Activated CD8-positive, alpha-beta T cell treated with anti-CD3 and anti-CD28 coated beads for 36 hours (primary cell): ENCODE measurements at regions not wholly inside any gene's neighbourhood (a gene's known extent, or its start where the extent isn't known, plus 50 kb on each side); places are given as distances from the start of the nearest gene placed in this dataset.

Experiments used
- ATAC-seq: fragments of 200-7000 bp; cut with Tn5 transposase; one replicate; pipeline ENCODE4 v1.10.0; 2021; ENCODE audit warnings: mild to moderate bottlenecking, moderate library complexity
- CTCF ChIA-PET: fragments of 350-600 bp; sonication (Branson Sonifier 250); formaldehyde crosslinking; loops from one replicate; lab custom pipeline; 2021; ENCODE audit warnings: antibody characterized with exemption; lab: Charles Lee
- POLR2A ChIA-PET: fragments of 350-600 bp; sonication (Branson Sonifier 250); formaldehyde crosslinking; loops from one replicate; lab custom pipeline; 2021; ENCODE audit warnings: antibody characterized with exemption; lab: Charles Lee
- DNase-seq: peaks from one replicate; pipeline ENCODE4 v3.0.0-alpha.2; 2020
- H3K27ac Mint-ChIP-seq: one replicate; pipeline ENCODE4 v1.8.0; 2021; ENCODE audit warnings: mild to moderate bottlenecking, mixed read lengths
- H3K27me3 Mint-ChIP-seq: one replicate; pipeline ENCODE4 v1.8.0; 2021; ENCODE audit warnings: mixed read lengths
- H3K36me3 Mint-ChIP-seq: one replicate; pipeline ENCODE4 v1.8.0; 2021; ENCODE audit warnings: low read depth, mixed read lengths
- H3K4me1 Mint-ChIP-seq: one replicate; pipeline ENCODE4 v1.8.0; 2021; ENCODE audit warnings: low read depth, mixed read lengths
- H3K4me3 Mint-ChIP-seq: one replicate; pipeline ENCODE4 v1.8.0; 2021; ENCODE audit warnings: mild to moderate bottlenecking, moderate library complexity, mixed read lengths
- H3K9me3 Mint-ChIP-seq: one replicate; pipeline ENCODE4 v1.8.0; 2021; ENCODE audit warnings: mixed read lengths
- intact Hi-C: fragments of 100-400 bp; cut with micrococcal nuclease; formaldehyde crosslinking; loops from one replicate; pipeline ENCODE4 v1.10.0; 2022
- TF ChIP-seq, protein P1 (sequence below): fragments of 200-600 bp; IDR thresholded peaks from one replicate; pipeline ENCODE4 v1.8.0; 2022; ENCODE audit warnings: antibody characterized with exemption, mild to moderate bottlenecking

DNA sequence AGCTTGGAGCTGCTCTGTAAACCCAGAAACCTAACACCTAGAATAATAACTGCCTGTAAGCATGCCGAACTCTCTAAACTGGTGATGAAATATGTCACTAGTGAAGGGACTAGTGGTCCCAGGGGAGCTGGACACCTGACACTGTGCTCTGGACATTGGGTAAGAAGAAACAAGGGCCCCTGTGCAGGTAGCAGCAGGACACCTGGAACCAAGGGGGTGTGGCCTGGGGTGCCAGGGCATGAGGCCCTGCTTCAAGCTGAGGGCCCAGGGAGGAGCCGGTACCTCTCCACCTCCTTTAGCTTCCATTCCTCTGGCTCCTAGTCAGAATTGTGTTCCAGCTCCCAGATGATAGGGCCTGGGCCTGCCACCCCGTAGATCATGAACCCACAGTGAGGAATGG lies 263.2 kb downstream of the OGFRL1 start:
- Mint-ChIP-seq H3K27me3 (no peaks in the 10 kb centered on the region), H3K4me1 (no peaks in the 10 kb centered on the region), H3K4me3 (no peak overlapping the region), H3K9me3 (peaks cover 10% of the 10 kb centered on the region), H3K36me3 (peaks cover 2% of the 10 kb centered on the region), H3K27ac (no peak overlapping the region)
- TF ChIP-seq, protein P1, sequence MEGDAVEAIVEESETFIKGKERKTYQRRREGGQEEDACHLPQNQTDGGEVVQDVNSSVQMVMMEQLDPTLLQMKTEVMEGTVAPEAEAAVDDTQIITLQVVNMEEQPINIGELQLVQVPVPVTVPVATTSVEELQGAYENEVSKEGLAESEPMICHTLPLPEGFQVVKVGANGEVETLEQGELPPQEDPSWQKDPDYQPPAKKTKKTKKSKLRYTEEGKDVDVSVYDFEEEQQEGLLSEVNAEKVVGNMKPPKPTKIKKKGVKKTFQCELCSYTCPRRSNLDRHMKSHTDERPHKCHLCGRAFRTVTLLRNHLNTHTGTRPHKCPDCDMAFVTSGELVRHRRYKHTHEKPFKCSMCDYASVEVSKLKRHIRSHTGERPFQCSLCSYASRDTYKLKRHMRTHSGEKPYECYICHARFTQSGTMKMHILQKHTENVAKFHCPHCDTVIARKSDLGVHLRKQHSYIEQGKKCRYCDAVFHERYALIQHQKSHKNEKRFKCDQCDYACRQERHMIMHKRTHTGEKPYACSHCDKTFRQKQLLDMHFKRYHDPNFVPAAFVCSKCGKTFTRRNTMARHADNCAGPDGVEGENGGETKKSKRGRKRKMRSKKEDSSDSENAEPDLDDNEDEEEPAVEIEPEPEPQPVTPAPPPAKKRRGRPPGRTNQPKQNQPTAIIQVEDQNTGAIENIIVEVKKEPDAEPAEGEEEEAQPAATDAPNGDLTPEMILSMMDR, result no peak
- ATAC-seq (no peak), DNase-seq (no peak)
- ChIA-PET CTCF (no interaction called here), POLR2A (no interaction called here)
- intact Hi-C loops, result no loop called here

DNA sequence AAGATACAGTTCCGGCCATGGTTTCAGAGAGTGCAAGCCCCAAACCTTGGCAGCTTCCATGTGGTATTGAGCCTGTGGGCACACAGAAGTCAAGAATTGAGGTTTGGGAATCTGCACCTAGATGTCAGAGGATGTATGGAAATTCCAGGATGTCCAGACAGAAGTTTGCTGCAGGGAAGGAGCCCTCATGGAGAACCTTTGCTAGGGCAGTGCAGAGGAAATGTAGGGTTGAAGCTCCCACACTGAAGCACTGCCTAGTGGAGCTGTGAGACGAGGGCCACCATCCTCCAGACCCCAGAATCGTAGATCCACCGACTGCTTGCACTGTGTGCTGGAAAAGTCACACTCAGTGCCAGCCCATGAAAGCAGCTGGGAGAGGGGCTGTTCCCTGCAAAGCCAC lies 267.5 kb downstream of the OGFRL1 start:
- TF ChIP-seq, protein P1, result no peak
- no peak overlapping the region for H3K27ac Mint-ChIP-seq
- H3K9me3 Mint-ChIP-seq, result peaks cover 29% of the 10 kb centered on the region
- DNase-seq (no peak), ATAC-seq (no peak)
- H3K4me3 Mint-ChIP-seq, result no peak overlapping the region
- peaks cover 2% of the 10 kb centered on the region for H3K36me3 Mint-ChIP-seq
- intact Hi-C loops, result no loop called here
- ChIA-PET CTCF (no interaction called here), POLR2A (no interaction called here)
- no peaks in the 10 kb centered on the region for H3K27me3 Mint-ChIP-seq
- H3K4me1 Mint-ChIP-seq, result no peaks in the 10 kb centered on the region

DNA sequence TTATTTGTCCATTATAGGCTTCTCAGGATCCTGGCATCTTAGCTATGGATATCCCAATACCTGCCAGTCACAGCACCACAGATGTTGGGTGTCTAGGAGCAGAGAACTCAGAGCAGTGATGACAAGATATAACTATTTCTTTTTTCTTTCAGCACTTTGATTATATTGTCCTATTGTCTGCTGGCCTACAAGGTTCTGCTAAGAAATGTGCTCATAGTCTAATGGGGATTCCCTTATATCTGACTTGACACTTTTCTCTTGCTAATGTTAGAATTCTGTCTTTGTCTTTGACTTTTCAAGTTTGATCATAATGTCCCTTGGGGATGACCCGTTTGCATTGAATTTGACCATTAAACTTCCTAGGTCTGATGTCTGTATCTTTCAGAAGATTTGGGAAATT lies 270.4 kb downstream of the OGFRL1 start:
- intact Hi-C loops, result no loop called here
- no peak for ATAC-seq
- Mint-ChIP-seq H3K36me3 (peaks cover 2% of the 10 kb centered on the region), H3K4me1 (no peaks in the 10 kb centered on the region), H3K9me3 (peaks cover 28% of the 10 kb centered on the region), H3K4me3 (no peak overlapping the region), H3K27ac (no peak overlapping the region), H3K27me3 (no peaks in the 10 kb centered on the region)
- POLR2A ChIA-PET, result no interaction called here
- DNase-seq, result no peak
- TF ChIP-seq, protein P1, result no peak
- CTCF ChIA-PET, result no interaction called here

DNA sequence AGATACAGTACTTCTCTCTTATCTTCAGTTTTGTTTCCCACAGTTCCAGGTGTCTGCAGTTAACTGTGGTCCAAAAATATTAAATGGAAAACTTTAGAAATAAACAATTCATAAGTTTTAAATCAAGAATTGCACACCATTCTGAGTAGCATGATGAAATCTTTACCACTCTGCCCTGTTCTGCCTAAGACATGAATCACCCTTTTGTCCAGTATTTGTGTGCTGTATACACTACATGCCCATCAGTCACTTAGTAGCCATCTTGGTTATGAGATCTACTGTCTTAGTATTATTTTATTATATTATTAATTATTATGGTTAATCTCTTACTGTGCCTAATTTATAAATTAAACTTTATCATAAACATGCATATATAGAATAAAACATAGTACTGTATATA lies 279.0 kb downstream of the OGFRL1 start:
- Mint-ChIP-seq H3K27ac (no peak overlapping the region), H3K4me3 (no peak overlapping the region), H3K4me1 (no peaks in the 10 kb centered on the region), H3K27me3 (no peaks in the 10 kb centered on the region), H3K36me3 (no peaks in the 10 kb centered on the region), H3K9me3 (no peaks in the 10 kb centered on the region)
- ChIA-PET POLR2A (no interaction called here), CTCF (no interaction called here)
- ATAC-seq (no peak), DNase-seq (no peak)
- intact Hi-C loops, result no loop called here
- TF ChIP-seq, protein P1, result no peak

DNA sequence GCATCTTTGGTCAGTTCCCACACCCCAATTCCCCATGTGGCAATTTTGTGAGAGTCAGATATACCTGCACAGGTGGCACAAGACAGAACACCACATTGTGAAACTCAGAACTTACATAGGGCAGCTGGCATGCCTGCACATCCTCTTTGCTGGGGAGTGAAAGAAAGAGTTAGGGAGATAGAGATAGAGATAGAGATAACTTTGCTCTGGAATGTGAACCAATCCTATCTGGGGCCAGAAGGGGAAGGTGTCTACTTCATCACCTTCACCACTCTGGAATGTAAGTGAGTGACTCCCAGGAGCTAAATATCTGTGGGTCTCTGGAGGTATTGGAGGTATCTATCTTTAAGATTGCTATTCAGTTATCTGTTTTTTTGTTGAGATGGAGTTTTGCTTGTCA lies 289.2 kb downstream of the OGFRL1 start:
- Mint-ChIP-seq H3K36me3 (no peaks in the 10 kb centered on the region), H3K4me3 (no peak overlapping the region), H3K9me3 (no peaks in the 10 kb centered on the region), H3K27ac (no peak overlapping the region), H3K4me1 (no peaks in the 10 kb centered on the region), H3K27me3 (no peaks in the 10 kb centered on the region)
- intact Hi-C loops, result no loop called here
- ChIA-PET POLR2A (no interaction called here), CTCF (no interaction called here)
- TF ChIP-seq, protein P1, result no peak
- DNase-seq (no peak), ATAC-seq (no peak)
